DND-41 (cell line): ENCODE measurements at regions not wholly inside any gene's neighbourhood (a gene's known extent, or its start where the extent isn't known, plus 50 kb on each side); places are given as distances from the start of the nearest gene placed in this dataset.

Experiments
- ATAC-seq: fragments of 200-7000 bp; cut with Tn5 transposase; 3 replicates; pipeline ENCODE4 v1.9.1; 2021; ENCODE audit warnings: low read depth; ENCODE audit not compliant: insufficient read depth
- DNase-seq: peaks from one replicate; pipeline ENCODE4 v3.0.0-alpha.2; 2020
- H2AFZ ChIP-seq: 2 replicates; pipeline ENCODE4 v1.6.0; 2012; ENCODE audit warnings: low read depth, low read length
- H3K27ac ChIP-seq: 2 replicates; pipeline ENCODE4 v1.5.1; 2012; ENCODE audit warnings: low read length, inconsistent platforms
- H3K27me3 ChIP-seq: fragments of 200-600 bp; sonication (generic); 2 replicates; pipeline ENCODE4 v1.6.0; 2012; ENCODE audit warnings: low read length, mild to moderate bottlenecking, inconsistent platforms; ENCODE audit not compliant: insufficient read depth, poor library complexity
- H3K36me3 ChIP-seq: 2 replicates; pipeline ENCODE4 v1.5.1; 2012; ENCODE audit warnings: low read length, inconsistent platforms; ENCODE audit not compliant: insufficient read depth
- H3K4me1 ChIP-seq: 2 replicates; pipeline ENCODE4 v1.5.1; 2012; ENCODE audit warnings: mild to moderate bottlenecking, low read length; ENCODE audit not compliant: insufficient read depth
- H3K4me2 ChIP-seq: 2 replicates; pipeline ENCODE4 v1.6.0; 2012; ENCODE audit warnings: mild to moderate bottlenecking, moderate library complexity, low read length, inconsistent platforms; ENCODE audit not compliant: insufficient read depth
- H3K4me3 ChIP-seq, 2 experiments: fragments of 200-600 bp in 1 of 2; shearing (Covaris generic) in 1 of 2; 2 replicates each; pipeline ENCODE4 v1.5.1; 2012 to 2016; ENCODE audit warnings: inconsistent platforms in 2 of 2, low read length in 2 of 2, mild to moderate bottlenecking in 2 of 2, low read depth in 1 of 2, moderate library complexity in 1 of 2
- H3K79me2 ChIP-seq: 2 replicates; pipeline ENCODE4 v1.6.0; 2012; ENCODE audit warnings: low read length, inconsistent platforms; ENCODE audit not compliant: insufficient read depth
- H3K9ac ChIP-seq: 2 replicates; pipeline ENCODE4 v1.6.0; 2012; ENCODE audit warnings: low read depth, mild to moderate bottlenecking, inconsistent platforms, low read length, moderate library complexity
- H3K9me3 ChIP-seq: 2 replicates; pipeline ENCODE4 v1.5.1; 2012; ENCODE audit warnings: low read length, moderate library complexity, mild to moderate bottlenecking, inconsistent platforms; ENCODE audit not compliant: insufficient read depth, severe bottlenecking
- H4K20me1 ChIP-seq: 2 replicates; pipeline ENCODE4 v1.6.0; 2012; ENCODE audit warnings: low read length; ENCODE audit not compliant: insufficient read depth
- EZH2 ChIP-seq: IDR thresholded peaks from 3 replicates; pipeline ENCODE4 v1.6.1; 2012; ENCODE audit warnings: borderline replicate concordance, low read depth, mild to moderate bottlenecking, moderate library complexity, low read length, inconsistent platforms; ENCODE audit not compliant: severe bottlenecking
- TF ChIP-seq, protein P1 (sequence below): IDR thresholded peaks from 2 replicates; pipeline ENCODE4 v1.5.1; 2012; ENCODE audit warnings: borderline replicate concordance, low read length, moderate library complexity, mild to moderate bottlenecking; ENCODE audit not compliant: poor library complexity, severe bottlenecking; ENCODE audit errors: extremely low read depth

GRCh38 chr7:49527182-49527581, 246.3 kb upstream of the VWC2 start:
- Histone ChIP-seq H2AFZ (no peak overlapping the region), H3K27ac (no peak overlapping the region), H3K4me1 (no peaks in the 10 kb centered on the region), H3K36me3 (no peaks in the 10 kb centered on the region), H3K79me2 (no peaks in the 10 kb centered on the region), H3K4me3 (no peak overlapping the region), H3K27me3 (no peaks in the 10 kb centered on the region), H3K9ac (no peak overlapping the region), H4K20me1 (no peaks in the 10 kb centered on the region), H3K4me2 (no peak overlapping the region), H3K9me3 (no peaks in the 10 kb centered on the region)
- TF ChIP-seq EZH2, result no peak
- TF ChIP-seq, protein P1, sequence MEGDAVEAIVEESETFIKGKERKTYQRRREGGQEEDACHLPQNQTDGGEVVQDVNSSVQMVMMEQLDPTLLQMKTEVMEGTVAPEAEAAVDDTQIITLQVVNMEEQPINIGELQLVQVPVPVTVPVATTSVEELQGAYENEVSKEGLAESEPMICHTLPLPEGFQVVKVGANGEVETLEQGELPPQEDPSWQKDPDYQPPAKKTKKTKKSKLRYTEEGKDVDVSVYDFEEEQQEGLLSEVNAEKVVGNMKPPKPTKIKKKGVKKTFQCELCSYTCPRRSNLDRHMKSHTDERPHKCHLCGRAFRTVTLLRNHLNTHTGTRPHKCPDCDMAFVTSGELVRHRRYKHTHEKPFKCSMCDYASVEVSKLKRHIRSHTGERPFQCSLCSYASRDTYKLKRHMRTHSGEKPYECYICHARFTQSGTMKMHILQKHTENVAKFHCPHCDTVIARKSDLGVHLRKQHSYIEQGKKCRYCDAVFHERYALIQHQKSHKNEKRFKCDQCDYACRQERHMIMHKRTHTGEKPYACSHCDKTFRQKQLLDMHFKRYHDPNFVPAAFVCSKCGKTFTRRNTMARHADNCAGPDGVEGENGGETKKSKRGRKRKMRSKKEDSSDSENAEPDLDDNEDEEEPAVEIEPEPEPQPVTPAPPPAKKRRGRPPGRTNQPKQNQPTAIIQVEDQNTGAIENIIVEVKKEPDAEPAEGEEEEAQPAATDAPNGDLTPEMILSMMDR, result no peak
- DNase-seq (no peak), ATAC-seq (no peak)

GRCh38 chr7:49530481-49530880, 243.0 kb upstream of the VWC2 start:
- H3K4me2 ChIP-seq, result no peak overlapping the region
- H3K36me3 ChIP-seq, result no peaks in the 10 kb centered on the region
- no peaks in the 10 kb centered on the region for H3K9me3 ChIP-seq
- H3K9ac ChIP-seq, result no peak overlapping the region
- DNase-seq, result no peak
- no peak overlapping the region for H3K4me3 ChIP-seq
- TF ChIP-seq EZH2, result no peak
- TF ChIP-seq, protein P1, result no peak
- no peak overlapping the region for H2AFZ ChIP-seq
- H3K27me3 ChIP-seq, result no peaks in the 10 kb centered on the region
- H3K27ac ChIP-seq, result no peak overlapping the region
- no peaks in the 10 kb centered on the region for H3K79me2 ChIP-seq
- H4K20me1 ChIP-seq, result no peaks in the 10 kb centered on the region
- no peaks in the 10 kb centered on the region for H3K4me1 ChIP-seq
- ATAC-seq, result no peak

GRCh38 chr7:49563693-49564378, 209.6 kb upstream of the VWC2 start:
- Histone ChIP-seq H3K4me1 (no peaks in the 10 kb centered on the region), H4K20me1 (no peaks in the 10 kb centered on the region), H3K27ac (no peak overlapping the region), H3K79me2 (no peaks in the 10 kb centered on the region), H2AFZ (no peak overlapping the region), H3K27me3 (no peaks in the 10 kb centered on the region), H3K9ac (no peak overlapping the region), H3K4me3 (no peak overlapping the region), H3K9me3 (no peaks in the 10 kb centered on the region), H3K36me3 (no peaks in the 10 kb centered on the region), H3K4me2 (no peak overlapping the region)
- ATAC-seq (no peak), DNase-seq (no peak)
- no peak for TF ChIP-seq EZH2
- TF ChIP-seq, protein P1, result no peak

GRCh38 chr7:49564379-49564714, 209.1 kb upstream of the VWC2 start:
- Histone ChIP-seq H3K36me3 (no peaks in the 10 kb centered on the region), H3K79me2 (no peaks in the 10 kb centered on the region), H3K27me3 (no peaks in the 10 kb centered on the region), H2AFZ (no peak overlapping the region), H3K9ac (no peak overlapping the region), H3K4me1 (no peaks in the 10 kb centered on the region), H4K20me1 (no peaks in the 10 kb centered on the region), H3K27ac (no peak overlapping the region), H3K4me3 (no peak overlapping the region), H3K9me3 (no peaks in the 10 kb centered on the region), H3K4me2 (no peak overlapping the region)
- ATAC-seq (no peak), DNase-seq (no peak)
- no peak for TF ChIP-seq EZH2
- TF ChIP-seq, protein P1, result no peak
